GM12878 (cell line): ENCODE measurements at regions not wholly inside any gene's neighbourhood (a gene's known extent, or its start where the extent isn't known, plus 50 kb on each side); places are given as distances from the start of the nearest gene placed in this dataset.

Source experiments
- ATAC-seq: fragments of 200-7000 bp; cut with Tn5 transposase; 3 replicates; pipeline ENCODE4 v1.9.1; 2020; ENCODE audit warnings: mild to moderate bottlenecking, moderate library complexity
- BruUV-seq: library from RNA; stranded (reverse); fragments of 400-500 nt; replicated peaks from 2 replicates; lab custom pipeline; 2021; lab: Mats Ljungman, UMichigan
- CTCF ChIA-PET: fragments of 300-600 bp; sonication (Branson Sonifier 250); formaldehyde crosslinking; extraction: SDS; loops from one replicate; lab custom pipeline; 2021; ENCODE audit warnings: inconsistent platforms; lab: Yijun Ruan, JAX
- POLR2A ChIA-PET: fragments of 350-600 bp; formaldehyde crosslinking; extraction: SDS; loops from one replicate; lab custom pipeline; 2021; ENCODE audit warnings: inconsistent platforms; lab: Charles Lee
- RAD21 ChIA-PET: fragments of 300-600 bp; sonication (Branson Sonifier 250); formaldehyde crosslinking; loops from one replicate; lab custom pipeline; 2023; ENCODE audit warnings: antibody characterized with exemption; ENCODE audit not compliant: unreplicated experiment; lab: Charles Lee
- SMC1A ChIA-PET: fragments of 300-600 bp; sonication (Branson Sonifier 250); formaldehyde crosslinking; loops from one replicate; lab custom pipeline; 2023; ENCODE audit not compliant: unreplicated experiment, uncharacterized antibody; lab: Charles Lee
- DNase-seq: peaks from one replicate; pipeline ENCODE4 v3.0.0-alpha.2; 2011; ENCODE audit warnings: low read depth, low spot score
- FAIRE-seq: peaks from 3 replicates; lab custom pipeline; 2011; peaks lifted over from hg19 to GRCh38; lab: Jason Lieb, UNC
- H2AFZ ChIP-seq: 2 replicates; pipeline ENCODE4 v1.6.0; 2011; ENCODE audit warnings: low read depth, low read length, control low read depth; ENCODE audit not compliant: control insufficient read depth
- H3K27ac ChIP-seq: 2 replicates; pipeline ENCODE4 v1.5.1; 2011; ENCODE audit warnings: control low read depth; ENCODE audit not compliant: control insufficient read depth, insufficient read depth
- H3K27me3 ChIP-seq, 2 experiments: replicated peaks in 1 of 2; 2 replicates each; pipeline versions ENCODE4 v1.6.0 to v1.6.1; 2011; ENCODE audit warnings: low read length in 1 of 2; ENCODE audit not compliant: control insufficient read depth in 2 of 2, insufficient read depth in 2 of 2
- H3K36me3 ChIP-seq, 2 experiments: 2 replicates each; pipeline ENCODE4 v1.5.1; 2011; ENCODE audit warnings: low read length in 1 of 2; ENCODE audit not compliant: control insufficient read depth in 2 of 2, insufficient read depth in 2 of 2
- H3K4me1 ChIP-seq: 2 replicates; pipeline ENCODE4 v1.6.1; 2011; ENCODE audit warnings: mild to moderate bottlenecking, low read length, moderate library complexity, mixed read lengths; ENCODE audit not compliant: control insufficient read depth, insufficient read depth
- H3K4me2 ChIP-seq: 2 replicates; pipeline ENCODE4 v1.6.0; 2011; ENCODE audit warnings: control low read depth; ENCODE audit not compliant: control insufficient read depth, insufficient read depth
- H3K4me3 ChIP-seq: fragments of 200-600 bp; sonication (generic); 2 replicates; pipeline ENCODE4 v1.5.1; 2016
- H3K79me2 ChIP-seq: 2 replicates; pipeline ENCODE4 v1.6.0; 2011; ENCODE audit warnings: low read length; ENCODE audit not compliant: control insufficient read depth, insufficient read depth
- H3K9ac ChIP-seq: 2 replicates; pipeline ENCODE4 v1.8.0; 2011; ENCODE audit warnings: low read length, control low read depth, mixed read lengths; ENCODE audit not compliant: control insufficient read depth, insufficient read depth
- H3K9me3 ChIP-seq: replicated peaks from 3 replicates; pipeline ENCODE4 v1.5.1; 2011; ENCODE audit warnings: mild to moderate bottlenecking, low read length; ENCODE audit not compliant: control insufficient read depth, insufficient read depth
- H4K20me1 ChIP-seq: 2 replicates; pipeline ENCODE4 v1.6.0; 2011; ENCODE audit not compliant: control insufficient read depth, insufficient read depth
- DPF2 ChIP-seq: fragments of 450-650 bp; IDR thresholded peaks from 2 replicates; pipeline ENCODE4 v1.6.1; 2017; ENCODE audit warnings: mild to moderate bottlenecking
- ESRRA ChIP-seq: IDR thresholded peaks from 2 replicates; pipeline ENCODE4 v1.6.1; 2012; ENCODE audit warnings: mild to moderate bottlenecking, low read length, improper control_type of control experiment
- ETV6 ChIP-seq, 2 experiments: fragments of 450-650 bp in 1 of 2; IDR thresholded peaks in 1 of 2; conservative IDR thresholded peaks in 1 of 2; 2 replicates each; pipeline ENCODE4 v1.6.1; 2014; ENCODE audit warnings: antibody characterized with exemption in 1 of 2, borderline replicate concordance in 1 of 2, low read depth in 1 of 2, mild to moderate bottlenecking in 1 of 2, moderate library complexity in 1 of 2
- GABPA ChIP-seq: IDR thresholded peaks from 2 replicates; pipeline ENCODE4 v1.6.1; 2014; ENCODE audit warnings: antibody characterized with exemption, low read depth, mild to moderate bottlenecking, inconsistent platforms
- GATAD2B ChIP-seq: fragments of 450-650 bp; conservative IDR thresholded peaks from 2 replicates; pipeline ENCODE4 v1.6.1; 2017; ENCODE audit warnings: low read depth, mild to moderate bottlenecking, moderate library complexity
- HDGF ChIP-seq: fragments of 450-650 bp; IDR thresholded peaks from 2 replicates; pipeline ENCODE4 v1.6.1; 2016; ENCODE audit warnings: antibody characterized with exemption
- KAT2A ChIP-seq: conservative IDR thresholded peaks from 2 replicates; pipeline ENCODE4 v1.6.1; 2011; ENCODE audit warnings: low read depth, low read length; ENCODE audit not compliant: control insufficient read depth
- MEF2A ChIP-seq: IDR thresholded peaks from 2 replicates; pipeline ENCODE4 v1.6.1; 2011; ENCODE audit warnings: low read depth, mild to moderate bottlenecking, low read length, moderate library complexity; ENCODE audit not compliant: insufficient read depth
- MXI1 ChIP-seq: fragments of 150-350 bp; IDR thresholded peaks from 2 replicates; pipeline ENCODE4 v1.6.1; 2011; ENCODE audit warnings: low read depth, mild to moderate bottlenecking, inconsistent platforms, low read length, improper control_type of control experiment
- RAD51 ChIP-seq: fragments of 450-650 bp; IDR thresholded peaks from 2 replicates; pipeline ENCODE4 v1.6.1; 2016; ENCODE audit warnings: moderate library complexity, mild to moderate bottlenecking, inconsistent platforms
- SIN3A ChIP-seq: IDR thresholded peaks from 2 replicates; pipeline ENCODE4 v1.6.1; 2012; ENCODE audit warnings: low read depth, low read length, improper control_type of control experiment
- SPI1 ChIP-seq: IDR thresholded peaks from 2 replicates; pipeline ENCODE4 v1.6.1; 2011; ENCODE audit warnings: low read depth, mild to moderate bottlenecking, low read length, moderate library complexity, borderline replicate concordance; ENCODE audit not compliant: insufficient read depth
- TAF1 ChIP-seq: IDR thresholded peaks from 2 replicates; pipeline ENCODE4 v1.6.1; 2011; ENCODE audit warnings: mild to moderate bottlenecking, low read depth, low read length, borderline replicate concordance
- YBX1 ChIP-seq: fragments of 450-650 bp; IDR thresholded peaks from 2 replicates; pipeline ENCODE4 v1.6.1; 2016; ENCODE audit warnings: antibody characterized with exemption
- in situ Hi-C: fragments of 300-500 bp; cut with MboI; formaldehyde crosslinking; loops from 9 replicates; pipeline ENCODE4 v1.14.3; 2018; ENCODE audit warnings: mixed read lengths
- intact Hi-C: fragments of 100-400 bp; cut with micrococcal nuclease; formaldehyde crosslinking; loops from one replicate; pipeline ENCODE4 v1.14.2; 2022; ENCODE audit not compliant: unreplicated experiment

DNA sequence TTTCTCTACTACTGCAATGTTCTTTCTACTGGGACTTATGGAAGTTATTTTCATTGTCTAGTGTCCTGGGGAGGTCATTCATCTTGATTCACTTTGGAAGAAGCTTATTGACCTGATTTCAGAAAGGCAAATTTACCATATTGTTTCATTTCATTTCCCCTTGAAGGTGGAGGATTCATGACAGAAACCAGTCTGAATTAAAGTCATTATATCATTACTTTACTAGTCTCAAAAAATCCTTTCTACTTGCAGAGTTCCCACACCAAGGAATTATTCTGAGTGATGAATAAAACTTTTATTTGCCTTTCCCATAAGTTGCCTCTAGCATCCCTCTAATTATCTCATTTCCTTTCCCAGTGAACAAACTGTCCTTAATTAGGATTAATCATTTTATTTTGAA, 163.8 kb downstream of the RASSF9 start:
- Histone ChIP-seq H3K27me3 (no peaks in the 10 kb centered on the region), H2AFZ (no peak overlapping the region), H3K4me1 (no peaks in the 10 kb centered on the region), H3K36me3 (no peaks in the 10 kb centered on the region), H3K4me2 (no peak overlapping the region), H3K79me2 (no peaks in the 10 kb centered on the region), H3K9me3 (no peaks in the 10 kb centered on the region), H4K20me1 (no peaks in the 10 kb centered on the region), H3K27ac (no peak overlapping the region), H3K9ac (no peak overlapping the region), H3K4me3 (no peak overlapping the region)
- ATAC-seq (no peak), DNase-seq (no peak), FAIRE-seq (no peak)
- RAD21 ChIA-PET = no interaction called here
- TF ChIP-seq GATAD2B = no peak
- no peak for TF ChIP-seq GABPA
- TF ChIP-seq HDGF = no peak
- no peak for TF ChIP-seq RAD51
- TF ChIP-seq DPF2 = no peak
- TF ChIP-seq SPI1 = no peak
- no peak for TF ChIP-seq ETV6 (conservative IDR thresholded peaks at IDR 0.05 in 1 of 2, IDR thresholded peaks at IDR 0.05 in 1 of 2; ENCODE audit: borderline replicate concordance in 1 of 2, low read depth in 1 of 2)
- no peak for TF ChIP-seq ESRRA
- TF ChIP-seq MEF2A = no peak
- no peak for TF ChIP-seq KAT2A
- TF ChIP-seq TAF1 = no peak
- no peak for TF ChIP-seq YBX1
- TF ChIP-seq MXI1 = no peak
- TF ChIP-seq SIN3A = no peak
- intact Hi-C loops (no loop called here), in situ Hi-C loops (no loop called here)
- CTCF ChIA-PET = no interaction called here
- POLR2A ChIA-PET = no interaction called here
- no TSS peak for BruUV-seq
- SMC1A ChIA-PET = no interaction called here
